ENCODE measurements at regions not wholly inside any gene's neighbourhood (a gene's known extent, or its start where the extent isn't known, plus 50 kb on each side); places are given as distances from the start of the nearest gene placed in this dataset.

- TF ChIP-seq BCLAF1 (IDR thresholded peaks at IDR 0.05) (no peak), ESRRA (IDR thresholded peaks at IDR 0.05; ENCODE audit: low read length) (no peak), PML (IDR thresholded peaks at IDR 0.05; ENCODE audit: low read length) (no peak), HSF1 (IDR thresholded peaks at IDR 0.05; ENCODE audit: low read depth, low read length) (no peak), PAX8 (IDR thresholded peaks at IDR 0.05) (no peak), NFYB (IDR thresholded peaks at IDR 0.05; ENCODE audit: insufficient read depth, low read depth, low read length) (no peak), CBX3 (IDR thresholded peaks at IDR 0.05; ENCODE audit: borderline replicate concordance, low read depth) (no peak)
Measured at GRCh38 chr2:35503738-35504199, 851.8 kb upstream of the CRIM1 start (continued).

- no peaks in the 10 kb centered on the region for H3K4me1 ChIP-seq (ENCODE audit: control insufficient read depth, insufficient read depth, low read length)
- no peaks in the 10 kb centered on the region for H3K27me3 ChIP-seq (replicated peaks in 1 of 2; ENCODE audit: control insufficient read depth in 2 of 2, insufficient read depth in 2 of 2, low read length in 1 of 2)
- intact Hi-C loops (cut with micrococcal nuclease; ENCODE audit: unreplicated experiment): no loop called here
- no peaks in the 10 kb centered on the region for H4K20me1 ChIP-seq (ENCODE audit: control insufficient read depth, insufficient read depth)
- H3K27ac ChIP-seq (ENCODE audit: control insufficient read depth, insufficient read depth): no peak overlapping the region
- POLR2A ChIA-PET: no interaction called here
- SMC1A ChIA-PET (ENCODE audit: uncharacterized antibody, unreplicated experiment): no interaction called here
- H3K4me3 ChIP-seq: no peak overlapping the region
- no TSS peak for BruUV-seq (replicated peaks)
- RAD21 ChIA-PET (ENCODE audit: unreplicated experiment): no interaction called here
- no peaks in the 10 kb centered on the region for H3K79me2 ChIP-seq (ENCODE audit: control insufficient read depth, insufficient read depth, low read length)
- ATAC-seq (no peak), FAIRE-seq (no peak), DNase-seq (ENCODE audit: low read depth, low spot score) (no peak)
- H3K9ac ChIP-seq (ENCODE audit: control insufficient read depth, insufficient read depth, low read length): no peak overlapping the region
- no peak overlapping the region for H2AFZ ChIP-seq (ENCODE audit: control insufficient read depth, low read depth, low read length)
- 8% methylated on average over 3 of the region's 3 CpGs for WGBS (ENCODE audit: insufficient coverage, insufficient replicate concordance, low lambda C conversion rate, missing lambda C conversion rate)
- CTCF ChIA-PET: no interaction called here
- no peaks in the 10 kb centered on the region for H3K36me3 ChIP-seq (ENCODE audit: control insufficient read depth in 2 of 2, insufficient read depth in 2 of 2, low read length in 1 of 2)
- in situ Hi-C loops (cut with MboI): no loop called here
- no peak overlapping the region for H3K4me2 ChIP-seq (ENCODE audit: control insufficient read depth, insufficient read depth)
- no peaks in the 10 kb centered on the region for H3K9me3 ChIP-seq (replicated peaks; ENCODE audit: control insufficient read depth, insufficient read depth, low read length)
- no peak for TF ChIP-seq CUX1 (IDR thresholded peaks at IDR 0.05; ENCODE audit: insufficient replicate concordance, low read depth, low read length)
- TF ChIP-seq NR2C2 (IDR thresholded peaks at IDR 0.05; ENCODE audit: borderline replicate concordance, control insufficient read depth, insufficient read length, low read depth): no peak
- no peak for TF ChIP-seq SREBF2 (IDR thresholded peaks at IDR 0.05; ENCODE audit: low read length)
- no peak for TF ChIP-seq ZNF622 (IDR thresholded peaks at IDR 0.05)
- no peak for TF ChIP-seq NKRF (conservative IDR thresholded peaks at IDR 0.05)
Measured at GRCh38 chr2:35503311-35503710, 852.3 kb upstream of the CRIM1 start.

All from GM12878 (cell line).